Mammary epithelial cell (primary cell): ENCODE measurements at regions not wholly inside any gene's neighbourhood (a gene's known extent, or its start where the extent isn't known, plus 50 kb on each side); places are given as distances from the start of the nearest gene placed in this dataset.

Experiments used
- EZH2 ChIP-seq: IDR thresholded peaks from 2 replicates; pipeline ENCODE4 v1.6.1; 2012; ENCODE audit warnings: low read length, inconsistent platforms, borderline replicate concordance
- TF ChIP-seq, protein P1 (sequence below), 2 donors: IDR thresholded peaks in 1 of 2; conservative IDR thresholded peaks in 1 of 2; 2 replicates each; pipeline ENCODE4 v1.5.1; 2011 to 2012; ENCODE audit warnings: inconsistent platforms in 2 of 2, low read length in 2 of 2, mild to moderate bottlenecking in 2 of 2, control low read depth in 1 of 2, low read depth in 1 of 2; ENCODE audit not compliant: insufficient read depth in 1 of 2; ENCODE audit errors: extremely low read depth in 1 of 2

DNA sequence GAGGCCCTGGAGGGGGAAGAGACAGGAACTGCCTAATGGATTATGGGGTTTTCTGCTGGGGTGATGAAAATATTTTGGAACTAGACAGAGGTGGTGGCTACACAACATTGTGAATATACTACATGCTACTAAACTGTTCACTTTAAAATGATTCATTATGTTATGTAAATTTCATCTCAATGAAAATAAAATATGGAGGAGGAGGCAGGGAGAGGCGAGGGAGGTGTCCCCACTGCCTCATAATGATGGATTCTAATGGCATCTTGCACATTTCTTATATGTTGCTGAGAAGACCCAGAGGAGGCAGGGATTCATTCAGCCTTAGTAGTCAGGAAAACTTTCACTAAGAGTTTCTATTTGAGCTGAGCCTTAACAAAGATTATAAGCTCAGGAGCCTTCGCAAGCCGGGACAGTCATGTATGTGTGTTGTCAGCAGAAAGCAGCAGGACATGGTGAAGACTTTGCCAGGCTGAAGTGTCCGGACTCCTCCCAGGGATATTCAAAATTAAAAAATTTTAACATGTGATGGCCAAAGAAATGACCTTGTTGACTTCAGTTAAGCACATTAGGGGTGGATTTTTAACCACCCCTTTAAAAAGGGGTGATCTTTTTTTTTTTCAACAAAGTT is 158.6 kb upstream of the PCSK2 start:
- TF ChIP-seq, protein P1, sequence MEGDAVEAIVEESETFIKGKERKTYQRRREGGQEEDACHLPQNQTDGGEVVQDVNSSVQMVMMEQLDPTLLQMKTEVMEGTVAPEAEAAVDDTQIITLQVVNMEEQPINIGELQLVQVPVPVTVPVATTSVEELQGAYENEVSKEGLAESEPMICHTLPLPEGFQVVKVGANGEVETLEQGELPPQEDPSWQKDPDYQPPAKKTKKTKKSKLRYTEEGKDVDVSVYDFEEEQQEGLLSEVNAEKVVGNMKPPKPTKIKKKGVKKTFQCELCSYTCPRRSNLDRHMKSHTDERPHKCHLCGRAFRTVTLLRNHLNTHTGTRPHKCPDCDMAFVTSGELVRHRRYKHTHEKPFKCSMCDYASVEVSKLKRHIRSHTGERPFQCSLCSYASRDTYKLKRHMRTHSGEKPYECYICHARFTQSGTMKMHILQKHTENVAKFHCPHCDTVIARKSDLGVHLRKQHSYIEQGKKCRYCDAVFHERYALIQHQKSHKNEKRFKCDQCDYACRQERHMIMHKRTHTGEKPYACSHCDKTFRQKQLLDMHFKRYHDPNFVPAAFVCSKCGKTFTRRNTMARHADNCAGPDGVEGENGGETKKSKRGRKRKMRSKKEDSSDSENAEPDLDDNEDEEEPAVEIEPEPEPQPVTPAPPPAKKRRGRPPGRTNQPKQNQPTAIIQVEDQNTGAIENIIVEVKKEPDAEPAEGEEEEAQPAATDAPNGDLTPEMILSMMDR (conservative IDR thresholded peaks at IDR 0.05 in 1 of 2, IDR thresholded peaks at IDR 0.05 in 1 of 2; ENCODE audit: extremely low read depth in 1 of 2, insufficient read depth in 1 of 2, low read depth in 1 of 2, low read length in 2 of 2) = no peak
- TF ChIP-seq EZH2 = no peak
